ENCODE measurements at regions not wholly inside any gene's neighbourhood (a gene's known extent, or its start where the extent isn't known, plus 50 kb on each side); places are given as distances from the start of the nearest gene placed in this dataset.

- Mint-ChIP-seq H3K36me3 (ENCODE audit: low read depth) (no peaks in the 10 kb centered on the region), H3K9me3 (no peaks in the 10 kb centered on the region), H3K27ac (ENCODE audit: unreplicated experiment) (no peak overlapping the region), H3K27me3 (ENCODE audit: low read depth) (no peaks in the 10 kb centered on the region), H3K4me3 (no peak overlapping the region), H3K4me1 (peaks cover 1% of the 10 kb centered on the region)
- no peak for DNase-seq (ENCODE audit: low read depth, low spot score)
- no peak for TF ChIP-seq CTCF (conservative IDR thresholded peaks at IDR 0.05)
Observed at GRCh38 chr22:33117821-33118220, 59.6 kb upstream of the SYN3 start.

- H3K9me3 Mint-ChIP-seq = no peaks in the 10 kb centered on the region
- H3K4me1 Mint-ChIP-seq = peaks cover 9% of the 10 kb centered on the region
- H3K27ac Mint-ChIP-seq (ENCODE audit: unreplicated experiment) = no peak overlapping the region
- no peaks in the 10 kb centered on the region for H3K36me3 Mint-ChIP-seq (ENCODE audit: low read depth)
- DNase-seq (ENCODE audit: low read depth, low spot score) = no peak
- no peaks in the 10 kb centered on the region for H3K27me3 Mint-ChIP-seq (ENCODE audit: low read depth)
- no peak overlapping the region for H3K4me3 Mint-ChIP-seq
- no peak for TF ChIP-seq CTCF (conservative IDR thresholded peaks at IDR 0.05)
Observed at GRCh38 chr22:33116841-33117547, 58.8 kb upstream of the SYN3 start.

GRCh38 chr22:33114565-33114964 lies 56.4 kb upstream of the SYN3 start:
- Mint-ChIP-seq H3K27ac (ENCODE audit: unreplicated experiment) (no peak overlapping the region), H3K9me3 (no peaks in the 10 kb centered on the region), H3K4me3 (no peak overlapping the region), H3K36me3 (ENCODE audit: low read depth) (no peaks in the 10 kb centered on the region), H3K4me1 (peaks cover 15% of the 10 kb centered on the region), H3K27me3 (ENCODE audit: low read depth) (no peaks in the 10 kb centered on the region)
- TF ChIP-seq CTCF (conservative IDR thresholded peaks at IDR 0.05) = no peak
- no peak for DNase-seq (ENCODE audit: low read depth, low spot score)

- Mint-ChIP-seq H3K9me3 (no peaks in the 10 kb centered on the region), H3K27me3 (ENCODE audit: low read depth) (no peaks in the 10 kb centered on the region), H3K27ac (ENCODE audit: unreplicated experiment) (no peak overlapping the region), H3K36me3 (ENCODE audit: low read depth) (no peaks in the 10 kb centered on the region), H3K4me3 (no peak overlapping the region), H3K4me1 (peaks cover 15% of the 10 kb centered on the region)
- no peak for DNase-seq (ENCODE audit: low read depth, low spot score)
- TF ChIP-seq CTCF (conservative IDR thresholded peaks at IDR 0.05) = no peak
Observed at GRCh38 chr22:33112580-33112979, 54.4 kb upstream of the SYN3 start.

GRCh38 chr22:33111491-33111890 lies 53.3 kb upstream of the SYN3 start:
- TF ChIP-seq CTCF (conservative IDR thresholded peaks at IDR 0.05) = no peak
- DNase-seq (ENCODE audit: low read depth, low spot score) = no peak
- no peaks in the 10 kb centered on the region for H3K27me3 Mint-ChIP-seq (ENCODE audit: low read depth)
- no peaks in the 10 kb centered on the region for H3K36me3 Mint-ChIP-seq (ENCODE audit: low read depth)
- H3K9me3 Mint-ChIP-seq = no peaks in the 10 kb centered on the region
- H3K4me1 Mint-ChIP-seq = peaks cover 15% of the 10 kb centered on the region
- no peak overlapping the region for H3K4me3 Mint-ChIP-seq
- H3K27ac Mint-ChIP-seq (ENCODE audit: unreplicated experiment) = no peak overlapping the region

All from neural crest cell (in vitro differentiated cells).